ENCODE measurements at regions not wholly inside any gene's neighbourhood (a gene's known extent, or its start where the extent isn't known, plus 50 kb on each side); places are given as distances from the start of the nearest gene placed in this dataset.

DNA sequence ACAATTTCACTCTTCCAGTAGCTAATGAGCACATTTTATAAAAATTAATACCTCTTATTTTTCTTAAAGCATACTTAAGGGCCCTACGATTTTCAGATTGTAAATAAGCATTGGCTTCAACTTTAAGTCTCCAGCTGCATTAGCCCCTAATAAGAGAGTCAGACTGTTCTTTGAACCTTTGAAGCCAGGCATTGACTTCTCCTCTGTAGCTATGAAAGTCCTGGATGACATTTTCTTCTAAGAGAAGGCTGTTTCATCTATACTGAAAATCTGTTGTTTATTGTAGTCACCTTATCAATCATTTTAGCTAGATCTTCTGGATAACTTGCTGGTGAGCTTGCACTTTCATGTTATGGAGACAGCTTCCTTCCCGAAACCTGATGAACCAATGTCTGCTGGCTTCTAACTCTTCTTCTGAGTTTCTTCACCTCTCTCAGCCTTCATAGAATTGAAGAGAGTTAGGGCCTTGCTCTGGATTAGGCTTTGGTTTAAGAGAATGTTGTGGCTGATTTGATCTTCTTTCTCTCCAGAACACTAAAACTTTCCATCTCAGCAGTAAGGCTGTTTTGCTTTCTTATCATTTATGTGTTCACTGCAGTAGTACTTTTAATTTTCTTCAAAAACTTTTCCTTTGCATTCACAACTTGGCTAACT is 377.1 kb upstream of the RGS6 start:
- intact Hi-C loops (cut with micrococcal nuclease) (loop anchor here (5.0 kb wide), 1 partner anchor 302 kb away; no protein-coding TSS in a partner anchor), in situ Hi-C loops (cut with MboI; ENCODE audit: low sequenced_read_pairs) (no loop called here), dilution Hi-C loops (cut with HindIII; ENCODE audit: low sequenced_read_pairs, unreplicated experiment) (no loop called here)
- Histone ChIP-seq H4K20me1 (ENCODE audit: insufficient read depth, low read length) (peaks cover 18% of the 10 kb centered on the region), H3K18ac (ENCODE audit: low read depth, low read length) (no peak overlapping the region), H3K4me1 (ENCODE audit: control insufficient read depth, insufficient read depth, low read length) (peaks cover 10% of the 10 kb centered on the region), H4K91ac (ENCODE audit: insufficient read depth, low read depth, low read length) (no peak overlapping the region), H3K14ac (replicated peaks; ENCODE audit: low read depth, low read length) (no peak overlapping the region), H2AK9ac (replicated peaks; ENCODE audit: low read depth, low read length, poor library complexity) (no peak overlapping the region), H3K4me2 (ENCODE audit: low read depth, low read length) (peak overlapping the region; percentile 83; the same call in 1 of the 2 replicates), H3K23ac (ENCODE audit: low read depth, low read length) (no peak overlapping the region), H4K8ac (ENCODE audit: low read depth in 2 of 2, low read length in 2 of 2) (no peak overlapping the region), H3K36me3 (ENCODE audit: control insufficient read depth, insufficient read depth, low read length) (no peaks in the 10 kb centered on the region; the same call in 1 of the 2 replicates), H4K5ac (ENCODE audit: low read depth, low read length) (no peak overlapping the region), H2BK120ac (ENCODE audit: low read depth, low read length) (no peak overlapping the region), H3K9me1 (ENCODE audit: insufficient read depth, low read length) (peaks cover 10% of the 10 kb centered on the region), H2BK15ac (ENCODE audit: low read depth, low read length) (no peak overlapping the region), H3K27ac (ENCODE audit: insufficient read depth, low read length) (no peak overlapping the region), H3K27me3 (ENCODE audit: control insufficient read depth, insufficient read depth, low read length) (no peaks in the 10 kb centered on the region), H2BK5ac (ENCODE audit: low read depth, low read length, poor library complexity, severe bottlenecking) (no peak overlapping the region), H3K4ac (ENCODE audit: low read depth, low read length) (no peak overlapping the region), H3K4me3 (ENCODE audit: insufficient read depth, low read depth, low read length) (no peak overlapping the region), H3K56ac (ENCODE audit: extremely low read depth, insufficient read depth, low read length) (no peak overlapping the region), H3K9me3 (ENCODE audit: control insufficient read depth, insufficient read depth, low read length) (no peaks in the 10 kb centered on the region), H2AK5ac (ENCODE audit: low read depth, low read length) (no peak overlapping the region), H2BK20ac (ENCODE audit: low read depth, low read length) (no peak overlapping the region), H3K9ac (ENCODE audit: low read depth, low read length) (no peak overlapping the region), H3K79me1 (ENCODE audit: low read depth in 1 of 2, low read length in 2 of 2) (peaks cover 27 to 48% of the 10 kb centered on the region in 2 experiments), H2AFZ (replicated peaks; ENCODE audit: low read length, poor library complexity) (no peak overlapping the region)
- BruUV-seq (replicated peaks) = no TSS peak
- ATAC-seq (ENCODE audit: low read depth) (no peak), DNase-seq (no peak)
- ChIA-PET CTCF (interaction anchor here (0.6 kb wide), 1 partner anchor 27 kb away, joined by 3 read pairs; no protein-coding TSS in a partner anchor), POLR2A (ENCODE audit: unreplicated experiment) (no interaction called here)
- no CpG with 5 or more reads among the region's 2 CpGs for WGBS, 2 experiments (ENCODE audit: extremely low coverage in 2 of 2, insufficient read length in 1 of 2)
- TF ChIP-seq BHLHE40 (IDR thresholded peaks at IDR 0.05; ENCODE audit: low read depth, low read length) = no peak
- no peak for TF ChIP-seq MAFK (IDR thresholded peaks at IDR 0.05; ENCODE audit: low read depth, low read length)
- TF ChIP-seq, protein P1, sequence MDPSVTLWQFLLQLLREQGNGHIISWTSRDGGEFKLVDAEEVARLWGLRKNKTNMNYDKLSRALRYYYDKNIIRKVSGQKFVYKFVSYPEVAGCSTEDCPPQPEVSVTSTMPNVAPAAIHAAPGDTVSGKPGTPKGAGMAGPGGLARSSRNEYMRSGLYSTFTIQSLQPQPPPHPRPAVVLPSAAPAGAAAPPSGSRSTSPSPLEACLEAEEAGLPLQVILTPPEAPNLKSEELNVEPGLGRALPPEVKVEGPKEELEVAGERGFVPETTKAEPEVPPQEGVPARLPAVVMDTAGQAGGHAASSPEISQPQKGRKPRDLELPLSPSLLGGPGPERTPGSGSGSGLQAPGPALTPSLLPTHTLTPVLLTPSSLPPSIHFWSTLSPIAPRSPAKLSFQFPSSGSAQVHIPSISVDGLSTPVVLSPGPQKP (IDR thresholded peaks at IDR 0.05; ENCODE audit: borderline replicate concordance, low read depth, low read length) = no peak
- TF ChIP-seq RCOR1 (IDR thresholded peaks at IDR 0.05; ENCODE audit: insufficient replicate concordance, low read length) = no peak
- TF ChIP-seq RAD21 (IDR thresholded peaks at IDR 0.05; ENCODE audit: low read length) = no peak
- no peak for TF ChIP-seq SMC3 (IDR thresholded peaks at IDR 0.05; ENCODE audit: low read depth, low read length)
- no peak for TF ChIP-seq MXI1 (IDR thresholded peaks at IDR 0.05; ENCODE audit: borderline replicate concordance, low read depth, low read length)
